Common myeloid progenitor, CD34-positive (primary cell): ENCODE measurements at regions not wholly inside any gene's neighbourhood (a gene's known extent, or its start where the extent isn't known, plus 50 kb on each side); places are given as distances from the start of the nearest gene placed in this dataset.

Source experiments
- CTCF ChIA-PET: fragments of 350-600 bp; sonication (Branson Sonifier 250); formaldehyde crosslinking; loops from one replicate; lab custom pipeline; 2021; ENCODE audit warnings: antibody characterized with exemption; lab: Charles Lee
- POLR2A ChIA-PET: fragments of 350-600 bp; sonication (Branson Sonifier 250); formaldehyde crosslinking; loops from one replicate; lab custom pipeline; 2021; ENCODE audit warnings: antibody characterized with exemption; lab: Charles Lee
- DNase-seq, 3 donors: peaks; one replicate each; pipeline versions ENCODE4 v3.0.0 to v3.0.0-alpha.2; 2013
- H3K27ac ChIP-seq, 2 experiments: 1 replicate in 1 of 2; 2 replicates in 1 of 2; pipeline ENCODE4 v1.7.0; 2013; ENCODE audit warnings: inconsistent platforms in 2 of 2, low read length in 2 of 2, mild to moderate bottlenecking in 2 of 2, low read depth in 1 of 2, moderate library complexity in 1 of 2; ENCODE audit not compliant: severe bottlenecking in 2 of 2, insufficient read depth in 1 of 2, poor library complexity in 1 of 2
- H3K27me3 ChIP-seq, 5 experiments: replicated peaks in 2 of 5; 1 replicate in 3 of 5; 2 replicates in 2 of 5; pipeline versions ENCODE4 v1.6.1 to v1.7.0; 2013; ENCODE audit warnings: low read length in 4 of 5, mild to moderate bottlenecking in 2 of 5, moderate library complexity in 2 of 5, inconsistent platforms in 1 of 5; ENCODE audit not compliant: insufficient read depth in 5 of 5, control insufficient read depth in 4 of 5
- H3K36me3 ChIP-seq, 4 experiments: 1 replicate in 2 of 4; 2 replicates in 2 of 4; pipeline versions ENCODE4 v1.6.1 to v1.7.0; 2013; ENCODE audit warnings: low read length in 3 of 4, control low read depth in 1 of 4, mild to moderate bottlenecking in 1 of 4; ENCODE audit not compliant: control insufficient read depth in 4 of 4, insufficient read depth in 4 of 4
- H3K4me1 ChIP-seq, 4 experiments: 1 replicate in 3 of 4; 2 replicates in 1 of 4; pipeline versions ENCODE4 v1.6.1 to v1.7.1; 2013; ENCODE audit warnings: low read length in 3 of 4, mild to moderate bottlenecking in 3 of 4, control low read depth in 1 of 4, inconsistent platforms in 1 of 4, moderate library complexity in 1 of 4; ENCODE audit not compliant: control insufficient read depth in 4 of 4, insufficient read depth in 4 of 4; ENCODE audit errors: control extremely low read depth in 1 of 4
- H3K4me3 ChIP-seq, 7 experiments: 1 replicate in 4 of 7; 2 replicates in 3 of 7; pipeline versions ENCODE4 v1.5.1 to v1.7.0; 2013; ENCODE audit warnings: mild to moderate bottlenecking in 7 of 7, low read length in 6 of 7, moderate library complexity in 6 of 7, inconsistent platforms in 2 of 7, low read depth in 2 of 7, control low read depth in 1 of 7; ENCODE audit not compliant: insufficient read depth in 4 of 7, control insufficient read depth in 1 of 7; ENCODE audit errors: extremely low read depth in 1 of 7
- H3K9me3 ChIP-seq, 5 experiments: 1 replicate in 4 of 5; 2 replicates in 1 of 5; pipeline versions ENCODE4 v1.6.1 to v1.7.1; 2013; ENCODE audit warnings: low read length in 4 of 5, mild to moderate bottlenecking in 2 of 5, inconsistent platforms in 1 of 5, low read depth in 1 of 5, moderate library complexity in 1 of 5; ENCODE audit not compliant: control insufficient read depth in 4 of 5, insufficient read depth in 2 of 5; ENCODE audit errors: control extremely low read depth in 1 of 5
- WGBS: methylation state at CpG from one replicate; pipeline ENCODE4 v1.1.5; 2013; ENCODE audit not compliant: insufficient coverage; 5-methylcytosine and 5-hydroxymethylcytosine counted together

DNA sequence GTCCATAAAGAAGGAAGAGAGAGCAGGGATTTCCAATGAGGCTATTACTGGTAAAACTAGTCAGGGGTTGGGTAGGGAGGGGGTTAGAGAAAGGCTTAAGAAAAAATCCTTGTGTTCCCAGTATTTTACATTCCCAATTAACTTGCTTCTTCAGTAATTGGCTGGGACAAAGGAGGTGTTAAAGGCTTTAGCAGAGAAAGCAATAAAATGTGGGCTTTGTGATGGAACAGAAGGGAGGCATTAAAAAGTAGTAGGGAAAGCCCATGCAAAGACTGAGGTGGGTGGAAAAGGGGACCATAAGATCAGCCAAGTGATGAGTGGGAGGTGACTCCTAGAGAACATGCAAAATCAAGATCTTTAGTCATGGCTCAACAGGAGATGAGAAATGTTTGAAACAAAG lies 1467.2 kb downstream of the RPA4 start:
- no peaks in the 10 kb centered on the region for H3K4me1 ChIP-seq
- no peak overlapping the region for H3K4me3 ChIP-seq
- no peak for DNase-seq
- ChIA-PET POLR2A (no interaction called here), CTCF (no interaction called here)
- H3K9me3 ChIP-seq = no peaks in the 10 kb centered on the region
- no peak overlapping the region for H3K27ac ChIP-seq
- H3K27me3 ChIP-seq = no peaks in the 10 kb centered on the region
- H3K36me3 ChIP-seq = no peaks in the 10 kb centered on the region

DNA sequence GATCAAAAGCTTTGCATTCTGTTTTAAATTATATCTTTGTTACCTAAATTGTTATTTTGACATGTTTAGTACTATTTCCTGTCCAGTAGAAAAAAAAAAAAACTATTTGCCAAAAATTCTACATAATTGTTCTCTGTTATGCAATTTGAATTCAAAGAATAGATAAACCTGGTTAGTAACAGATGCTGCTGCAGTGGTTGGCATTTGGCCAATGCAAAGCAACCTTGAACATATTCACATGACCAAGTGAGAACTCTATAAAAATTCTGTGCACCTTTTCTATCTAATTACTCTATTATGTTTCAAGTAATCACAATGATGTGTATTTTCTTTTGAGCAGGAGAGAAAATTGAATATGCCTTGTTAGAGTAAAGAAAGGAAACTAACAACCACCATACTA lies 1473.4 kb downstream of the RPA4 start:
- no peaks in the 10 kb centered on the region for H3K27me3 ChIP-seq
- no peak overlapping the region for H3K27ac ChIP-seq
- H3K4me3 ChIP-seq = no peak overlapping the region
- no peaks in the 10 kb centered on the region for H3K4me1 ChIP-seq
- no peak for DNase-seq
- POLR2A ChIA-PET = no interaction called here
- H3K36me3 ChIP-seq = no peaks in the 10 kb centered on the region
- CTCF ChIA-PET = no interaction called here
- no peaks in the 10 kb centered on the region for H3K9me3 ChIP-seq

DNA sequence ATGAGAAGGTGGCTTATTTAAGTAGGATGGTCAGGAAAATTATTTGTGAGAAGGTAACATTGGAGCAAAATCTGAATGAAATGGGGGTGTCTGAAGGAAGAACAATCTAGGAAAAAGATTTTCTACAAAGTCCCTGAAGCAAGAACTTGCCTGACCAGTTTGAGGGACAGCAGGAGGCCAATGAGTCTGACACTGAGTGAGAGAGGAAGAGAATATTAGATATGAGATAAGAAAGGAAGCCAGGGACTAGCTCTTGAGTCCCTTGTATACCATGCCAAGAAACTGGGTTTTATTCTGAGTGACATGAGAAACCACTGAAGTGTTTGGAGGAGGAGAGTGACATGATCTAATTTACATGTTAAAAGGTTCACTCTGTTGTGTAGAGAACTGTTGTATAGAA lies 1478.9 kb downstream of the RPA4 start:
- H3K9me3 ChIP-seq = no peaks in the 10 kb centered on the region
- no peak overlapping the region for H3K27ac ChIP-seq

GRCh38 chrX:98371994-98372393 lies 1488.3 kb downstream of the RPA4 start:
- Histone ChIP-seq H3K27me3 (no peaks in the 10 kb centered on the region), H3K27ac (no peak overlapping the region), H3K4me1 (no peaks in the 10 kb centered on the region), H3K36me3 (no peaks in the 10 kb centered on the region), H3K9me3 (peaks cover 0 to 10% (median 0%) of the 10 kb centered on the region in 5 experiments), H3K4me3 (no peak overlapping the region)
- no CpG with 5 or more reads among the region's 2 CpGs for WGBS
- ChIA-PET CTCF (no interaction called here), POLR2A (no interaction called here)
- DNase-seq = no peak

More for the DNA sequence above, 1478.9 kb downstream of the RPA4 start:
- DNase-seq = no peak
- ChIA-PET POLR2A (no interaction called here), CTCF (no interaction called here)
- H3K4me3 ChIP-seq = no peak overlapping the region
- no peaks in the 10 kb centered on the region for H3K36me3 ChIP-seq
- no peaks in the 10 kb centered on the region for H3K4me1 ChIP-seq
- H3K27me3 ChIP-seq = no peaks in the 10 kb centered on the region

- Histone ChIP-seq H3K36me3 (no peaks in the 10 kb centered on the region), H3K27ac (no peak overlapping the region), H3K9me3 (peaks cover 0 to 12% (median 3%) of the 10 kb centered on the region in 5 experiments), H3K4me3 (no peak overlapping the region), H3K4me1 (no peaks in the 10 kb centered on the region), H3K27me3 (no peaks in the 10 kb centered on the region)
- POLR2A ChIA-PET = no interaction called here
- no peak for DNase-seq
- WGBS = 71% methylated on average over 1 of the region's 3 CpGs
- CTCF ChIA-PET = no interaction called here
Observed at GRCh38 chrX:98379134-98379533, 1495.4 kb downstream of the RPA4 start.

GRCh38 chrX:98380106-98380505 lies 1496.4 kb downstream of the RPA4 start:
- H3K4me3 ChIP-seq = no peak overlapping the region
- H3K9me3 ChIP-seq = peaks cover 0 to 12% (median 3%) of the 10 kb centered on the region in 5 experiments
- no peaks in the 10 kb centered on the region for H3K36me3 ChIP-seq
- DNase-seq = no peak
- ChIA-PET POLR2A (no interaction called here), CTCF (no interaction called here)
- 72% methylated on average over 7 of the region's 11 CpGs for WGBS
- H3K4me1 ChIP-seq = no peaks in the 10 kb centered on the region
- no peaks in the 10 kb centered on the region for H3K27me3 ChIP-seq
- H3K27ac ChIP-seq = no peak overlapping the region

- H3K27me3 ChIP-seq = no peaks in the 10 kb centered on the region
- H3K9me3 ChIP-seq = peaks cover 0 to 11% (median 3%) of the 10 kb centered on the region in 5 experiments
- no peak for DNase-seq
- CTCF ChIA-PET = no interaction called here
- WGBS = 85% methylated on average over 9 of the region's 10 CpGs
- H3K4me1 ChIP-seq = no peaks in the 10 kb centered on the region
- POLR2A ChIA-PET = no interaction called here
- H3K36me3 ChIP-seq = no peaks in the 10 kb centered on the region
- H3K27ac ChIP-seq = no peak overlapping the region
- no peak overlapping the region for H3K4me3 ChIP-seq
Observed at GRCh38 chrX:98380556-98380955, 1496.8 kb downstream of the RPA4 start.
